RCC 7860 (cell line): ENCODE measurements at regions not wholly inside any gene's neighbourhood (a gene's known extent, or its start where the extent isn't known, plus 50 kb on each side); places are given as distances from the start of the nearest gene placed in this dataset.

Experiments used
- DNase-seq: peaks from one replicate; pipeline ENCODE4 v3.0.0-alpha.2; 2015; ENCODE audit warnings: low spot score
- FAIRE-seq: peaks from 2 replicates; lab custom pipeline; 2012; peaks lifted over from hg19 to GRCh38; lab: Jason Lieb, UNC

GRCh38 chr6:100153636-100154275, 159.7 kb upstream of the MCHR2 start:
- no peak for FAIRE-seq

GRCh38 chr6:100152201-100152600, 158.2 kb upstream of the MCHR2 start:
- DNase-seq (no peak), FAIRE-seq (no peak)

More at GRCh38 chr6:100153636-100154275, 159.7 kb upstream of the MCHR2 start:
- DNase-seq = no peak

- DNase-seq = no peak
- FAIRE-seq = no peak
These were observed 151.0 kb upstream of the MCHR2 start for GRCh38 chr6:100144991-100145390.

- DNase-seq (no peak), FAIRE-seq (no peak)
These were observed 144.5 kb upstream of the MCHR2 start for GRCh38 chr6:100138346-100139022.

GRCh38 chr6:100137759-100138158, 143.7 kb upstream of the MCHR2 start:
- FAIRE-seq = no peak
- no peak for DNase-seq

- FAIRE-seq (no peak), DNase-seq (no peak)
These were observed 142.6 kb upstream of the MCHR2 start for GRCh38 chr6:100136590-100136989.

- FAIRE-seq = no peak
- no peak for DNase-seq
These were observed 142.0 kb upstream of the MCHR2 start for GRCh38 chr6:100135977-100136376.

- FAIRE-seq (no peak), DNase-seq (no peak)
These were observed 140.7 kb upstream of the MCHR2 start for GRCh38 chr6:100134703-100135102.

- DNase-seq = no peak
- FAIRE-seq = no peak
These were observed 140.3 kb upstream of the MCHR2 start for GRCh38 chr6:100134297-100134696.

GRCh38 chr6:100132005-100132404, 138.0 kb upstream of the MCHR2 start:
- no peak for FAIRE-seq
- DNase-seq = no peak

GRCh38 chr6:100130630-100131029, 136.6 kb upstream of the MCHR2 start:
- no peak for FAIRE-seq
- no peak for DNase-seq

- DNase-seq (no peak), FAIRE-seq (no peak)
These were observed 132.9 kb upstream of the MCHR2 start for GRCh38 chr6:100126790-100127484.

GRCh38 chr6:100121854-100122609, 128.0 kb upstream of the MCHR2 start:
- no peak for FAIRE-seq
- DNase-seq = no peak

- DNase-seq = no peak
- FAIRE-seq = no peak
These were observed 125.2 kb upstream of the MCHR2 start for GRCh38 chr6:100119261-100119660.

GRCh38 chr6:100118301-100118700, 124.3 kb upstream of the MCHR2 start:
- DNase-seq (no peak), FAIRE-seq (no peak)

GRCh38 chr6:100117680-100118079, 123.7 kb upstream of the MCHR2 start:
- DNase-seq (no peak), FAIRE-seq (no peak)

GRCh38 chr6:100116411-100117194, 122.6 kb upstream of the MCHR2 start:
- DNase-seq (peak; percentile 44), FAIRE-seq (peak; percentile 69)

GRCh38 chr6:100115407-100116101, 121.5 kb upstream of the MCHR2 start:
- DNase-seq (no peak), FAIRE-seq (no peak)

GRCh38 chr6:100112855-100113508, 119.0 kb upstream of the MCHR2 start:
- FAIRE-seq (no peak), DNase-seq (no peak)
